H9 (cell line): ENCODE measurements at regions not wholly inside any gene's neighbourhood (a gene's known extent, or its start where the extent isn't known, plus 50 kb on each side); places are given as distances from the start of the nearest gene placed in this dataset.

ENCODE experiments used
- DNase-seq: peaks from one replicate; pipeline ENCODE4 v3.0.0-alpha.2; 2017
- H2AFZ ChIP-seq: one replicate; pipeline ENCODE4 v1.6.1; 2013; ENCODE audit warnings: mild to moderate bottlenecking, low read length, control low read depth, moderate library complexity
- H2AK5ac ChIP-seq: 2 replicates; pipeline ENCODE4 v1.6.1; 2013; ENCODE audit warnings: low read length, control low read depth, mixed read lengths; ENCODE audit not compliant: insufficient read length
- H2BK120ac ChIP-seq: one replicate; pipeline ENCODE4 v1.6.1; 2013; ENCODE audit warnings: low read depth, mild to moderate bottlenecking, low read length, control low read depth, inconsistent platforms; ENCODE audit not compliant: poor library complexity, severe bottlenecking
- H2BK12ac ChIP-seq: 2 replicates; pipeline ENCODE4 v1.6.1; 2013; ENCODE audit warnings: low read length, control low read depth, mixed read lengths, low read depth; ENCODE audit not compliant: insufficient read length
- H2BK15ac ChIP-seq: 2 replicates; pipeline ENCODE4 v1.6.1; 2013; ENCODE audit warnings: low read depth, low read length, control low read depth
- H2BK20ac ChIP-seq: one replicate; pipeline ENCODE4 v1.6.1; 2013; ENCODE audit warnings: low read depth, mild to moderate bottlenecking, low read length, control low read depth, inconsistent platforms; ENCODE audit not compliant: poor library complexity, severe bottlenecking
- H2BK5ac ChIP-seq: 2 replicates; pipeline ENCODE4 v1.6.1; 2013; ENCODE audit warnings: low read length, control low read depth, mixed read lengths; ENCODE audit not compliant: insufficient read length
- H3K14ac ChIP-seq: 2 replicates; pipeline ENCODE4 v1.6.1; 2013; ENCODE audit warnings: low read length, control low read depth; ENCODE audit not compliant: insufficient read depth
- H3K18ac ChIP-seq: 2 replicates; pipeline ENCODE4 v1.6.1; 2013; ENCODE audit warnings: low read depth, mild to moderate bottlenecking, mixed read lengths, low read length, control low read depth; ENCODE audit not compliant: insufficient read length
- H3K23ac ChIP-seq: 2 replicates; pipeline ENCODE4 v1.6.1; 2013; ENCODE audit warnings: low read length, control low read depth, mixed read lengths, low read depth; ENCODE audit not compliant: insufficient read length
- H3K23me2 ChIP-seq: 2 replicates; pipeline ENCODE4 v1.6.1; 2013; ENCODE audit warnings: low read depth, mild to moderate bottlenecking, mixed read lengths, low read length, control low read depth; ENCODE audit not compliant: insufficient read length, poor library complexity, severe bottlenecking
- H3K27ac ChIP-seq: 2 replicates; pipeline ENCODE4 v1.5.1; 2013; ENCODE audit warnings: low read length, control low read depth, mixed read lengths, low read depth; ENCODE audit not compliant: insufficient read length
- H3K27me3 ChIP-seq: 2 replicates; pipeline ENCODE4 v1.6.1; 2013; ENCODE audit warnings: low read length, control low read depth, inconsistent platforms; ENCODE audit not compliant: insufficient read depth
- H3K4ac ChIP-seq: 2 replicates; pipeline ENCODE4 v1.6.1; 2013; ENCODE audit warnings: low read depth, mild to moderate bottlenecking, control low read depth, inconsistent platforms, low read length, moderate library complexity
- H3K4me1 ChIP-seq: 2 replicates; pipeline ENCODE4 v1.6.1; 2013; ENCODE audit warnings: low read length, control low read depth, inconsistent platforms; ENCODE audit not compliant: insufficient read depth
- H3K4me2 ChIP-seq: 2 replicates; pipeline ENCODE4 v1.6.1; 2013; ENCODE audit warnings: low read length, control low read depth, mixed read lengths; ENCODE audit not compliant: insufficient read length, insufficient read depth
- H3K56ac ChIP-seq: 2 replicates; pipeline ENCODE4 v1.6.1; 2013; ENCODE audit warnings: low read depth, mild to moderate bottlenecking, mixed read lengths, low read length, control low read depth; ENCODE audit not compliant: insufficient read length
- H3K79me1 ChIP-seq: 2 replicates; pipeline ENCODE4 v1.6.1; 2013; ENCODE audit warnings: low read depth, mild to moderate bottlenecking, moderate library complexity, low read length, control low read depth, inconsistent platforms; ENCODE audit not compliant: insufficient read depth, poor library complexity, severe bottlenecking
- H3K79me2 ChIP-seq: 2 replicates; pipeline ENCODE4 v1.6.1; 2013; ENCODE audit warnings: low read length, control low read depth, inconsistent platforms; ENCODE audit not compliant: insufficient read depth
- H3K9ac ChIP-seq: 2 replicates; pipeline ENCODE4 v1.6.1; 2013; ENCODE audit warnings: low read length, control low read depth, mixed read lengths; ENCODE audit not compliant: insufficient read length; ENCODE audit errors: extremely low read depth
- H3K9me3 ChIP-seq: one replicate; pipeline ENCODE4 v1.6.1; 2013; ENCODE audit warnings: low read depth, low read length, inconsistent platforms; ENCODE audit not compliant: control insufficient read depth
- H3T11ph ChIP-seq: one replicate; pipeline ENCODE4 v1.6.1; 2013; ENCODE audit warnings: mild to moderate bottlenecking, low read length, control low read depth, inconsistent platforms
- H4K20me1 ChIP-seq: one replicate; pipeline ENCODE4 v1.6.1; 2013; ENCODE audit not compliant: control insufficient read depth, insufficient read length, insufficient read depth
- H4K5ac ChIP-seq: 2 replicates; pipeline ENCODE4 v1.6.1; 2013; ENCODE audit warnings: low read depth, mild to moderate bottlenecking, mixed read lengths, low read length, control low read depth; ENCODE audit not compliant: insufficient read length
- H4K8ac ChIP-seq: replicated peaks from 2 replicates; pipeline ENCODE4 v1.6.1; 2013; ENCODE audit warnings: low read length, control low read depth, mixed read lengths, low read depth; ENCODE audit not compliant: insufficient read length
- H4K91ac ChIP-seq: 2 replicates; pipeline ENCODE4 v1.6.1; 2013; ENCODE audit warnings: low read depth, mild to moderate bottlenecking, moderate library complexity, mixed read lengths, low read length, control low read depth; ENCODE audit not compliant: insufficient read length
- H3K27ac Mint-ChIP-seq, 3 experiments: 2 replicates in 2 of 3; 3 replicates in 1 of 3; pipeline ENCODE4 v1.8.0; 2020 to 2021; ENCODE audit warnings: mixed read lengths in 3 of 3, mild to moderate bottlenecking in 1 of 3, moderate library complexity in 1 of 3
- H3K27me3 Mint-ChIP-seq: 2 replicates; pipeline ENCODE4 v1.8.0; 2021; ENCODE audit warnings: low read depth, mild to moderate bottlenecking, moderate library complexity, mixed read lengths
- H3K36me3 Mint-ChIP-seq, 3 experiments: 2 replicates in 2 of 3; 3 replicates in 1 of 3; pipeline ENCODE4 v1.8.0; 2020 to 2021; ENCODE audit warnings: low read depth in 3 of 3, mixed read lengths in 3 of 3; ENCODE audit not compliant: insufficient read depth in 1 of 3
- H3K4me1 Mint-ChIP-seq, 2 experiments: 2 replicates each; pipeline ENCODE4 v1.8.0; 2020; ENCODE audit warnings: mixed read lengths in 2 of 2
- H3K4me3 Mint-ChIP-seq, 2 experiments: 2 replicates in 1 of 2; 3 replicates in 1 of 2; pipeline ENCODE4 v1.8.0; 2020 to 2021; ENCODE audit warnings: mild to moderate bottlenecking in 2 of 2, mixed read lengths in 2 of 2, moderate library complexity in 1 of 2
- H3K9me3 Mint-ChIP-seq, 2 experiments: 2 replicates in 1 of 2; 3 replicates in 1 of 2; pipeline ENCODE4 v1.8.0; 2020; ENCODE audit warnings: mild to moderate bottlenecking in 2 of 2, mixed read lengths in 2 of 2, moderate library complexity in 1 of 2
- CTCF ChIP-seq: fragments of 200-600 bp; sonication (generic); conservative IDR thresholded peaks from 3 replicates; pipeline ENCODE4 v1.8.0; 2021; ENCODE audit warnings: antibody characterized with exemption, mild to moderate bottlenecking
- WGBS: extraction: QIAGEN DNeasy Blood & Tissue Kit; methylation state at CpG from one replicate; pipeline ENCODE4 v1.1.7; 2013; ENCODE audit warnings: missing lambda C conversion rate, low lambda C conversion rate, mixed read lengths; ENCODE audit not compliant: insufficient read length; ENCODE audit errors: extremely low coverage; 5-methylcytosine and 5-hydroxymethylcytosine counted together

DNA sequence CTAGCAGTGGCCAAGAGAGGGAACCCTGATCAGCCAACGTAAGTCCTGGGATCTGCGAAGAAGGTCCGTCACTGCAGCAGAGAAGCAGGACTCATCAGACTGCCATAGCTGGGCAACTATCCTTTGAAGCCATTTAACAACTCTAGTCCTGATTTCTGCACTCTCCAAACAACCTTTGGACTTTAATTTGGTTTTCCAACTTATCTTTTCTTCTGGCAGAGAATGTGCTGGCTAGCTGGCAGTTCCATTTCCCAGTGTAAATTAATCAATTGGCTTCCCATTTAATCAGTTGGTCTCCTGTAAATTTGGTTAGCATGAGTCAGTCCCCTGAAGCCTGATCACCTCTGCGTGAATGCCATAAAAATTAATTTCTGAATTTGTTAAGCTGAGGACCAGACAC is 153.7 kb upstream of the GPR101 start:
- Histone ChIP-seq H2AFZ (no peak overlapping the region), H2AK5ac (no peak overlapping the region), H3K27me3 (no peaks in the 10 kb centered on the region), H2BK120ac (no peak overlapping the region), H3T11ph (no peak overlapping the region), H4K8ac (no peak overlapping the region), H2BK15ac (no peak overlapping the region), H3K79me2 (no peaks in the 10 kb centered on the region), H3K27ac (no peak overlapping the region), H3K18ac (no peak overlapping the region), H3K4me2 (no peak overlapping the region), H3K9ac (no peak overlapping the region), H4K20me1 (no peaks in the 10 kb centered on the region), H2BK12ac (no peak overlapping the region), H3K23me2 (no peaks in the 10 kb centered on the region), H3K23ac (no peak overlapping the region), H3K14ac (no peak overlapping the region), H2BK20ac (no peak overlapping the region), H4K91ac (no peak overlapping the region), H2BK5ac (no peak overlapping the region), H3K56ac (no peak overlapping the region), H3K4me1 (no peaks in the 10 kb centered on the region), H4K5ac (no peak overlapping the region), H3K79me1 (no peaks in the 10 kb centered on the region), H3K4ac (no peak overlapping the region), H3K9me3 (peaks cover 6% of the 10 kb centered on the region)
- Mint-ChIP-seq H3K27ac (no peak overlapping the region), H3K4me1 (no peaks in the 10 kb centered on the region), H3K27me3 (no peaks in the 10 kb centered on the region; the same call in 1 of the 2 replicates), H3K36me3 (peaks cover 0 to 8% (median 0%) of the 10 kb centered on the region in 3 experiments; a peak in 3 of 7 replicates), H3K4me3 (no peak overlapping the region), H3K9me3 (peaks cover 18 to 30% of the 10 kb centered on the region in 2 experiments)
- WGBS, result no CpG with 5 or more reads among the region's 4 CpGs
- no peak for TF ChIP-seq CTCF
- DNase-seq, result no peak
